ENCODE measurements at regions not wholly inside any gene's neighbourhood (a gene's known extent, or its start where the extent isn't known, plus 50 kb on each side); places are given as distances from the start of the nearest gene placed in this dataset.

DNA sequence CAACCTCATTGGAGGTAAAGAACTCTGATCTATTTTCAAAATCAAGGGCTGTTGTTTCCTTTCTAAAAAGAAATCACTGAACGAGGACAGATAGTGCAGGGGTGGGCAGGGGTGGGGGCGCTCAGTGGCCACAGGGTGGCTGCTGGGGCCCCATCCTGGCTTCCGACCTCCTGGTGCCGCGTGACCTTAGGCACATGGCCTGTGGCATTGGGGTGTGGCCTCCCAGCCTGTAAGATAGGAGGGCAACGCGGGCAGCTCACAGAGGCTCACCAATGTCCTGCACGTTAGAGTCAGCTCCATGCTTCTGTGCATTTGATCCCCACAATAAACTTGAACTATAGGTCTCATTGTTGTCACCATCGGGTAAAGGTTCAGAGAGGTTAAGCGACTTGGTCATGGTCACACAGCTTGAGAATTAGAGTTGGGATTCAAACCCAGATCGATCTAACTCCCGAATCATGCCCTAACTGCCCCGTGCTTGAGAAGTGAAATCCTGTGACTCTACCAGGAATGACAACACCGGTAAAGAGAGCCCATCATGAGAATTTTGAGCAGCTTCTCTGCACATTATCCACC, 148.0 kb upstream of the SLC6A11 start:
- TF ChIP-seq, protein P1, sequence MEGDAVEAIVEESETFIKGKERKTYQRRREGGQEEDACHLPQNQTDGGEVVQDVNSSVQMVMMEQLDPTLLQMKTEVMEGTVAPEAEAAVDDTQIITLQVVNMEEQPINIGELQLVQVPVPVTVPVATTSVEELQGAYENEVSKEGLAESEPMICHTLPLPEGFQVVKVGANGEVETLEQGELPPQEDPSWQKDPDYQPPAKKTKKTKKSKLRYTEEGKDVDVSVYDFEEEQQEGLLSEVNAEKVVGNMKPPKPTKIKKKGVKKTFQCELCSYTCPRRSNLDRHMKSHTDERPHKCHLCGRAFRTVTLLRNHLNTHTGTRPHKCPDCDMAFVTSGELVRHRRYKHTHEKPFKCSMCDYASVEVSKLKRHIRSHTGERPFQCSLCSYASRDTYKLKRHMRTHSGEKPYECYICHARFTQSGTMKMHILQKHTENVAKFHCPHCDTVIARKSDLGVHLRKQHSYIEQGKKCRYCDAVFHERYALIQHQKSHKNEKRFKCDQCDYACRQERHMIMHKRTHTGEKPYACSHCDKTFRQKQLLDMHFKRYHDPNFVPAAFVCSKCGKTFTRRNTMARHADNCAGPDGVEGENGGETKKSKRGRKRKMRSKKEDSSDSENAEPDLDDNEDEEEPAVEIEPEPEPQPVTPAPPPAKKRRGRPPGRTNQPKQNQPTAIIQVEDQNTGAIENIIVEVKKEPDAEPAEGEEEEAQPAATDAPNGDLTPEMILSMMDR (IDR thresholded peaks at IDR 0.05) = no peak
- no peak for DNase-seq (ENCODE audit: low spot score)
- no peak overlapping the region for H3K27ac ChIP-seq
- no peak overlapping the region for H3K4me3 ChIP-seq

DNA sequence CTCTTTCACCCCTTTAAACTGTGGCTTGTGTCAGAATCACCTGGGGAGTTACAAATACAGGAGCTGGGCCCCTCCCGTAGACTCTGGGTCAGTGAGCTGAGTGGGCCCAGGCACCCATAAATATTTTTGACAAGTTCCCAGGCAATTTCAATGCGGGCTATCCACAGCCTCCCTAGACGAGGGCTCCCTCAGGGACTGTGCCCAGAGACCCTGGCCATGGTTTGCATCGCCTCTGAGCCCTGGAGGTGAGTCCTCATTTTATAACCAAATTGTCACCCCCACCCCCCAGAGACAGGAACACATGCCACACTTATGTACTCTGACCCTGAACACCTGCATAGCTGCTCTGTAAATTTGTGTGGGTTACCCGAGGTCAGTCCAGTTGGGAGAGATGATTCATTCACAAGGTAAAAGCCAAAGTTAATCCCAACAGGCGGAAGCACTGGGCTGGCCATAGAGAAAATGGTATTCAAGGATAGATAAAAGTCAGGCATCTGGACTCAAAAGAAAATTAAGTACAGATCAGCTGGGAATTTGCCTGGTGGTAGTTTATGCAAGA, 146.5 kb upstream of the SLC6A11 start:
- Histone ChIP-seq H3K4me3 (no peak overlapping the region), H3K27ac (no peak overlapping the region)
- no peak for DNase-seq (ENCODE audit: low spot score)
- TF ChIP-seq, protein P1 (IDR thresholded peaks at IDR 0.05) = no peak

DNA sequence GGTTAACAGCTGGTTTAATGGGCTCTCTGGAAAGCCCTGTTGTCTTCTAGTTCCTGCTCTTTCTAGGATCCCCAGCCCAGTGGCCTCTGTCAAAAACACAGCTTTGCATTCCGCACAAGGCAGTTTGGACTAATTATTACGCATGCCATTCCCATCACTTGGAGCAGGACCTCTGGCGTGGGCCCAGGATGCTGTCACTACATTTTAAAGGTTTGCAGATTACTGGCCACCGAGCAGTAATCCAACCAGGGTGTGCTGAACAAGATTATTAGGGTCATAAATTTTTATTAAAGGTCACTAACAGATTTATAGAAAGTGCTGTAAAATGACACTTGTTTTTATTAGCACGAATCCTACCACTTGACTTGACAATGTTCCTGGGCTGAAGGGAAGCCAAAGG, 143.6 kb upstream of the SLC6A11 start:
- TF ChIP-seq, protein P1 (IDR thresholded peaks at IDR 0.05) = no peak
- H3K4me3 ChIP-seq = no peak overlapping the region
- no peak for DNase-seq (ENCODE audit: low spot score)
- H3K27ac ChIP-seq = no peak overlapping the region

DNA sequence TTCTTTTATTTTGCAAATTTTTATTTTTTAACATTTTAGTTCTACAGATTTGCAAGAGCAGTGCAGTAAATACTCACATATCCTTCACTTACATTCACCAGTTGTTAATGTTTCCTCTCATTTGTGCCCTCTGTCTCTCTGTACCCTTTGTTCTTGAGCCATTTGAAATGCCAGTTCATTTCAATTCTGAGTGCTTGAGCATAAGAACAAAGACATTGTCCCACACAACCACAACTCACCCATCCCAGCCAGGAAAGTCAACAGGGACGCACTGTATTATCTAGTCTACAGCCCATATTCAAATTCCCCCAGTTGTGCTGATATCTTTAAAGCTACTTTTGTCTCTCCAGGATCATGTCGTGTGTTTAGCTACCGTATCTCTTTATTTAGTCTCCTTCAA, 141.4 kb upstream of the SLC6A11 start:
- no peak for DNase-seq (ENCODE audit: low spot score)

DNA sequence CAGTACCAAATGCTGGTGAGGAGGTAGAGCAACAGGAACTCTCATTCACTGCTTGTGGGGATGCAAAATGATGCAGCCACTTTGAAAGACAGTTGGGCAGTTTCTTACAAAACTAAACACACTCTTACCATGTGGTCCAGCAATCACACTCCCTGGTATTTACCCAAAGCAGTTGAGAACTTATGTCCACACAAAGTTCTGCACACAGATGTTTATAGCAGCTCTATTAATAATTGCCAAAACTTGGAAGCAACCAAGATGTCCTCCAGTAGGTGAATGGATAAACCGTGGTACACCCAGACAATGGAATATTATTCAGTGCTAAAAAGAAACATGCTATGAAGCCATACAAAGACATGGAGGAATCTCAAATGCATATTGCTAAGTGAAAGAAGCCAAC, 139.1 kb upstream of the SLC6A11 start:
- TF ChIP-seq, protein P1 (IDR thresholded peaks at IDR 0.05) = no peak
- DNase-seq (ENCODE audit: low spot score) = no peak
- no peak overlapping the region for H3K4me3 ChIP-seq
- H3K27ac ChIP-seq = no peak overlapping the region

More for the DNA sequence above, 141.4 kb upstream of the SLC6A11 start:
- Histone ChIP-seq H3K4me3 (no peak overlapping the region), H3K27ac (no peak overlapping the region)
- TF ChIP-seq, protein P1 (IDR thresholded peaks at IDR 0.05) = no peak

DNA sequence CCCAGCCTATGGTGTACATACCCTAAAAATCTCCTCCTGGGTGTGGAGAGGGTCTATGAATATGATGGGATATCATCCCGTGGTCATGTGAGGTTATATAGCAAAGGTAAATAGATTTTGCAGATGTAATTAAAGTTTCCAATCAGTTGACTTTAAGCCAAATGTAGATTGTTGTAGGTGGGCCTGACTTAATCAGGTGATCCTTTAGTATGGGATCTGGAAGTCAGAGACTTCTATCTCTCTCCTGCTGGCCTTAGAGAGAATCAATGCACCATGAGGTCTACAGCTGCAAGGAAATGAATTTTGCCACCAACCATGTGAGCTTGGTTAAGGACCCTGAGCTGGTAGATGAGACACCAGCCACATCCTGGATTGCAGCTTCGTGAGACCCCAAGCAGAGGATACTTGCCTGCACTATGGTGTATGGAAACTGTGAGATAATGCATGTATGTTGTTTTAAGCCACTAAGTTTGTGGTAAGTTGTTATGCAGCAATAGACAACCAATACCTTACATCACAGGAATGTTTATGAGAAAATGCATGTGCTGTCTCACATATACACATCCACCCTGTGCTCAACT, 137.1 kb upstream of the SLC6A11 start:
- TF ChIP-seq, protein P1 (IDR thresholded peaks at IDR 0.05) = no peak
- Histone ChIP-seq H3K27ac (no peak overlapping the region), H3K4me3 (no peak overlapping the region)
- DNase-seq (ENCODE audit: low spot score) = no peak

DNA sequence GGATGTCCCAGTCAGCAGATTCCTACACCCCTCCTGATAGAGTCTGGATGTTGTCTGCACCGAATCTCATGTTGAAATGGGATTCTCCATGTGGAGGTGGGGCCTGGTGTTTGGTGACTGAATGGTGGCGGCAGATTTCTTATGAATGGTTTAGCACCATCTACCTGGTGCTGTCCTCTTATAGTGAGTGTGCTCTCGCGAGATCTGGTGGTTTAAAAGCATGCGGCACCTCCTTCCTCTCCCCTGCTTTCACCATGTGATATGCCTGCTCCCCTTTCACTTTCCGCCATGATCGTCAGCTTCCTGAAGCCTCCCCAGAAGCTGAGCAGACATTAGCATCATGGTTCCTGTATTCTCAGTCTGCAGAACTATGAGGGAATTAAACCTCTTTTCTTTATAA, 135.2 kb upstream of the SLC6A11 start:
- H3K4me3 ChIP-seq = no peak overlapping the region
- no peak for DNase-seq (ENCODE audit: low spot score)
- TF ChIP-seq, protein P1 (IDR thresholded peaks at IDR 0.05) = no peak
- H3K27ac ChIP-seq = no peak overlapping the region

Measured in coronary artery (tissue), 2 donors.